Tibial nerve (tissue), 4 donors: ENCODE measurements at regions not wholly inside any gene's neighbourhood (a gene's known extent, or its start where the extent isn't known, plus 50 kb on each side); places are given as distances from the start of the nearest gene placed in this dataset.

Experiments used
- DNase-seq, 2 donors: peaks; one replicate each; pipeline ENCODE4 v3.0.0-alpha.2; 2019; ENCODE audit warnings: low spot score in 2 of 2
- H3K27ac ChIP-seq, 4 donors: fragments of 200-600 bp; sonication (generic) in 3 of 4; one replicate each; pipeline ENCODE4 v1.5.1; 2017 to 2019; ENCODE audit warnings: mild to moderate bottlenecking in 1 of 4
- H3K27me3 ChIP-seq, 2 donors: fragments of 200-600 bp; sonication (generic) in 1 of 2; one replicate each; pipeline versions ENCODE4 v1.5.1 to v1.6.0; 2017 to 2019
- H3K36me3 ChIP-seq, 3 donors: fragments of 200-600 bp; sonication (generic); one replicate each; pipeline ENCODE4 v1.5.1; 2018 to 2019
- H3K4me1 ChIP-seq, 4 donors: fragments of 200-600 bp; sonication (generic) in 3 of 4; one replicate each; pipeline ENCODE4 v1.5.1; 2017 to 2019
- H3K4me3 ChIP-seq, 4 donors: fragments of 200-600 bp; sonication (generic) in 3 of 4; one replicate each; pipeline ENCODE4 v1.5.1; 2017 to 2019; ENCODE audit warnings: mild to moderate bottlenecking in 1 of 4, moderate library complexity in 1 of 4
- H3K9me3 ChIP-seq, 4 donors: fragments of 200-600 bp; sonication (generic) in 3 of 4; one replicate each; pipeline ENCODE4 v1.5.1; 2017 to 2019
- CTCF ChIP-seq, 5 experiments: fragments of 200-600 bp in 3 of 5; fragments of 450-650 bp in 2 of 5; sonication (generic) in 3 of 5; IDR thresholded peaks; one replicate each; pipeline ENCODE4 v1.5.1; 2016 to 2019; ENCODE audit warnings: antibody characterized with exemption in 5 of 5, mild to moderate bottlenecking in 3 of 5, moderate library complexity in 2 of 5
- EP300 ChIP-seq, 2 donors: sonication (generic); formaldehyde crosslinking; IDR thresholded peaks; one replicate each; pipeline ENCODE4 v1.6.1; 2017; ENCODE audit warnings: antibody characterized with exemption in 2 of 2, mild to moderate bottlenecking in 1 of 2
- POLR2A ChIP-seq, 2 donors: fragments of 450-650 bp; IDR thresholded peaks; one replicate each; pipeline ENCODE4 v1.6.1; 2017; ENCODE audit warnings: antibody characterized with exemption in 2 of 2, mild to moderate bottlenecking in 2 of 2, moderate library complexity in 2 of 2
- WGBS, 2 donors: methylation state at CpG; one replicate each; pipeline ENCODE4 v1.1.5; 2018; 5-methylcytosine and 5-hydroxymethylcytosine counted together

- H3K9me3 ChIP-seq: no peaks in the 10 kb centered on the region
- no peak overlapping the region for H3K4me3 ChIP-seq
- peak overlapping the region in 1 of 4 donors; percentile 39 for H3K27ac ChIP-seq
- WGBS, 2 donors: 35 to 47% methylated on average over 6 of the region's 6 CpGs
- peak in 1 of 2 donors; percentile 38 for TF ChIP-seq EP300 (IDR thresholded peaks at IDR 0.05)
- TF ChIP-seq POLR2A (IDR thresholded peaks at IDR 0.05): no peak
- TF ChIP-seq CTCF (IDR thresholded peaks at IDR 0.05): no peak
- H3K27me3 ChIP-seq: no peaks in the 10 kb centered on the region
- H3K36me3 ChIP-seq: no peaks in the 10 kb centered on the region
- H3K4me1 ChIP-seq: peaks cover 0 to 25% (median 5%) of the 10 kb centered on the region in 4 donors
- peak in 1 of 2 donors; percentile 28 for DNase-seq
Measured at GRCh38 chr2:215748446-215748845, 264.9 kb downstream of the MREG start.

GRCh38 chr2:215746887-215747615, 266.3 kb downstream of the MREG start:
- H3K4me3 ChIP-seq: no peak overlapping the region
- no peak overlapping the region for H3K27ac ChIP-seq
- TF ChIP-seq EP300 (IDR thresholded peaks at IDR 0.05) (no peak), POLR2A (IDR thresholded peaks at IDR 0.05) (no peak), CTCF (IDR thresholded peaks at IDR 0.05) (no peak)
- 85 to 87% methylated on average over 3 of the region's 3 CpGs for WGBS, 2 donors
- no peaks in the 10 kb centered on the region for H3K36me3 ChIP-seq
- no peaks in the 10 kb centered on the region for H3K27me3 ChIP-seq
- peaks cover 0 to 25% (median 5%) of the 10 kb centered on the region in 4 donors for H3K4me1 ChIP-seq
- H3K9me3 ChIP-seq: no peaks in the 10 kb centered on the region
- no peak for DNase-seq

- 81 to 96% methylated on average over 9 of the region's 9 CpGs for WGBS, 2 donors
- Histone ChIP-seq H3K27ac (no peak overlapping the region), H3K9me3 (no peaks in the 10 kb centered on the region), H3K4me3 (no peak overlapping the region), H3K27me3 (no peaks in the 10 kb centered on the region), H3K4me1 (peaks cover 0 to 25% (median 5%) of the 10 kb centered on the region in 4 donors), H3K36me3 (no peaks in the 10 kb centered on the region)
- no peak for DNase-seq
- no peak for TF ChIP-seq CTCF (IDR thresholded peaks at IDR 0.05)
- no peak for TF ChIP-seq EP300 (IDR thresholded peaks at IDR 0.05)
- no peak for TF ChIP-seq POLR2A (IDR thresholded peaks at IDR 0.05)
Measured at GRCh38 chr2:215746226-215746886, 267.0 kb downstream of the MREG start.

GRCh38 chr2:215745331-215745730, 268.0 kb downstream of the MREG start:
- TF ChIP-seq EP300 (IDR thresholded peaks at IDR 0.05) (no peak), POLR2A (IDR thresholded peaks at IDR 0.05) (no peak), CTCF (IDR thresholded peaks at IDR 0.05) (no peak)
- Histone ChIP-seq H3K27me3 (no peaks in the 10 kb centered on the region), H3K36me3 (no peaks in the 10 kb centered on the region), H3K4me3 (no peak overlapping the region), H3K4me1 (peaks cover 0 to 25% (median 5%) of the 10 kb centered on the region in 4 donors), H3K9me3 (no peaks in the 10 kb centered on the region), H3K27ac (no peak overlapping the region)
- 85 to 92% methylated on average over 2 of the region's 2 CpGs for WGBS, 2 donors
- DNase-seq: no peak

GRCh38 chr2:215744514-215744913, 268.8 kb downstream of the MREG start:
- peaks cover 0 to 18% (median 5%) of the 10 kb centered on the region in 4 donors for H3K4me1 ChIP-seq
- WGBS, 2 donors: 87 to 95% methylated on average over 4 of the region's 4 CpGs
- H3K27ac ChIP-seq: no peak overlapping the region
- no peaks in the 10 kb centered on the region for H3K9me3 ChIP-seq
- DNase-seq: no peak
- H3K36me3 ChIP-seq: no peaks in the 10 kb centered on the region
- no peak overlapping the region for H3K4me3 ChIP-seq
- TF ChIP-seq POLR2A (IDR thresholded peaks at IDR 0.05) (no peak), EP300 (IDR thresholded peaks at IDR 0.05) (no peak), CTCF (IDR thresholded peaks at IDR 0.05) (no peak)
- no peaks in the 10 kb centered on the region for H3K27me3 ChIP-seq
